ENCODE measurements at regions not wholly inside any gene's neighbourhood (a gene's known extent, or its start where the extent isn't known, plus 50 kb on each side); places are given as distances from the start of the nearest gene placed in this dataset.
"Not testable (repeated sequence)": the region's sequence is repeated elsewhere in the genome, so short reads cannot be mapped to it uniquely, and the experiment has no call there.

- no peak overlapping the region for H3K4me3 ChIP-seq (ENCODE audit: low read depth, low read length)
- no peak for DNase-seq (ENCODE audit: low read depth)
- TF ChIP-seq, protein P1, sequence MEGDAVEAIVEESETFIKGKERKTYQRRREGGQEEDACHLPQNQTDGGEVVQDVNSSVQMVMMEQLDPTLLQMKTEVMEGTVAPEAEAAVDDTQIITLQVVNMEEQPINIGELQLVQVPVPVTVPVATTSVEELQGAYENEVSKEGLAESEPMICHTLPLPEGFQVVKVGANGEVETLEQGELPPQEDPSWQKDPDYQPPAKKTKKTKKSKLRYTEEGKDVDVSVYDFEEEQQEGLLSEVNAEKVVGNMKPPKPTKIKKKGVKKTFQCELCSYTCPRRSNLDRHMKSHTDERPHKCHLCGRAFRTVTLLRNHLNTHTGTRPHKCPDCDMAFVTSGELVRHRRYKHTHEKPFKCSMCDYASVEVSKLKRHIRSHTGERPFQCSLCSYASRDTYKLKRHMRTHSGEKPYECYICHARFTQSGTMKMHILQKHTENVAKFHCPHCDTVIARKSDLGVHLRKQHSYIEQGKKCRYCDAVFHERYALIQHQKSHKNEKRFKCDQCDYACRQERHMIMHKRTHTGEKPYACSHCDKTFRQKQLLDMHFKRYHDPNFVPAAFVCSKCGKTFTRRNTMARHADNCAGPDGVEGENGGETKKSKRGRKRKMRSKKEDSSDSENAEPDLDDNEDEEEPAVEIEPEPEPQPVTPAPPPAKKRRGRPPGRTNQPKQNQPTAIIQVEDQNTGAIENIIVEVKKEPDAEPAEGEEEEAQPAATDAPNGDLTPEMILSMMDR (conservative IDR thresholded peaks at IDR 0.05; ENCODE audit: low read depth, low read length) = no peak
These were observed 170.6 kb upstream of the FIGN start for GRCh38 chr2:163906410-163906809.

GRCh38 chr2:163897799-163898198 lies 162.0 kb upstream of the FIGN start:
- no peak for DNase-seq (ENCODE audit: low read depth)
- TF ChIP-seq, protein P1 (conservative IDR thresholded peaks at IDR 0.05; ENCODE audit: low read depth, low read length) = no peak
- no peak overlapping the region for H3K4me3 ChIP-seq (ENCODE audit: low read depth, low read length)

DNA sequence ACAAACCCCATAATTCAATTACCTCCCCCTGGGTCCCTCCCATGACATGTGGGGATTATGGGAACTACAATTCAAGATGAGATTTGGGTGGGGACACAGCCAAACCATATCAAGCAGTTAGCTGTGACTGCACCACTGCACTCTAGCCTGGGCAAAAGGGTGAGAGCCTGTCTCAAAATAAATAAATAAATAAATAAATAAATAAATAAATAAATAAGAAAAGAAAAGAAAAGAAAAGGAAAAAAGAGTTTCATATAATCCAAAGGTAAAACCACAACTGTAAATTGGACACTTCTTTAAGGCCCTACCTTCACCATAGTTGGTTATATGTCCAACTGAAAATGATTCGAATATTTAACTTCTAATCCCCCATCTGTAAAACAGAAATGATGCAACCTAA lies 157.6 kb upstream of the FIGN start:
- DNase-seq (ENCODE audit: low read depth) = not testable (repeated sequence)

GRCh38 chr2:163888591-163888990 lies 152.8 kb upstream of the FIGN start:
- DNase-seq (ENCODE audit: low read depth) = no peak
- H3K4me3 ChIP-seq (ENCODE audit: low read depth, low read length) = no peak overlapping the region
- TF ChIP-seq, protein P1 (conservative IDR thresholded peaks at IDR 0.05; ENCODE audit: low read depth, low read length) = no peak

More for the DNA sequence above, 157.6 kb upstream of the FIGN start:
- not testable (repeated sequence) for H3K4me3 ChIP-seq (ENCODE audit: low read depth, low read length)

GRCh38 chr2:163887182-163887581 lies 151.4 kb upstream of the FIGN start:
- H3K4me3 ChIP-seq (ENCODE audit: low read depth, low read length) = no peak overlapping the region
- no peak for DNase-seq (ENCODE audit: low read depth)
- TF ChIP-seq, protein P1 (conservative IDR thresholded peaks at IDR 0.05; ENCODE audit: low read depth, low read length) = peak; percentile 18

- TF ChIP-seq, protein P1 (conservative IDR thresholded peaks at IDR 0.05; ENCODE audit: low read depth, low read length) = no peak
- H3K4me3 ChIP-seq (ENCODE audit: low read depth, low read length) = no peak overlapping the region
These were observed 148.6 kb upstream of the FIGN start for GRCh38 chr2:163884416-163884815.

GRCh38 chr2:163878718-163879117 lies 142.9 kb upstream of the FIGN start:
- TF ChIP-seq, protein P1 (conservative IDR thresholded peaks at IDR 0.05; ENCODE audit: low read depth, low read length) = peak; percentile 82
- no peak overlapping the region for H3K4me3 ChIP-seq (ENCODE audit: low read depth, low read length)
- DNase-seq (ENCODE audit: low read depth) = no peak

More at GRCh38 chr2:163884416-163884815, 148.6 kb upstream of the FIGN start:
- no peak for DNase-seq (ENCODE audit: low read depth)

Data from epithelial cell of proximal tubule (primary cell).